Activated CD8-positive, alpha-beta memory T cell treated with anti-CD3 and anti-CD28 coated beads, Interleukin-2, amount 50 U/mL, for 1 hour (primary cell): ENCODE measurements at regions not wholly inside any gene's neighbourhood (a gene's known extent, or its start where the extent isn't known, plus 50 kb on each side); places are given as distances from the start of the nearest gene placed in this dataset.

ENCODE experiments used
- DNase-seq: peaks from one replicate; pipeline ENCODE4 v3.0.0-alpha.2; 2020; ENCODE audit errors: extremely low read depth

- DNase-seq = no peak
Measured at GRCh38 chr6:15876406-15876805, 213.6 kb upstream of the DTNBP1 start.

GRCh38 chr6:15875797-15876196, 213.0 kb upstream of the DTNBP1 start:
- no peak for DNase-seq

GRCh38 chr6:15874821-15875220, 212.0 kb upstream of the DTNBP1 start:
- no peak for DNase-seq

GRCh38 chr6:15874326-15874725, 211.5 kb upstream of the DTNBP1 start:
- DNase-seq = no peak

GRCh38 chr6:15872241-15873103, 209.6 kb upstream of the DTNBP1 start:
- DNase-seq = no peak

GRCh38 chr6:15871276-15871675, 208.4 kb upstream of the DTNBP1 start:
- DNase-seq = no peak

- DNase-seq = no peak
Measured at GRCh38 chr6:15870333-15871043, 207.7 kb upstream of the DTNBP1 start.

GRCh38 chr6:15864708-15865062, 201.9 kb upstream of the DTNBP1 start:
- no peak for DNase-seq

- no peak for DNase-seq
Measured at GRCh38 chr6:15864038-15864707, 201.3 kb upstream of the DTNBP1 start.

GRCh38 chr6:15862810-15863209, 200.0 kb upstream of the DTNBP1 start:
- DNase-seq = no peak

GRCh38 chr6:15861486-15861885, 198.7 kb upstream of the DTNBP1 start:
- DNase-seq = no peak

- no peak for DNase-seq
Measured at GRCh38 chr6:15854826-15855710, 192.2 kb upstream of the DTNBP1 start.

GRCh38 chr6:15854378-15854777, 191.6 kb upstream of the DTNBP1 start:
- DNase-seq = no peak

- no peak for DNase-seq
Measured at GRCh38 chr6:15853259-15853658, 190.4 kb upstream of the DTNBP1 start.

GRCh38 chr6:15852289-15852688, 189.5 kb upstream of the DTNBP1 start:
- DNase-seq = no peak

GRCh38 chr6:15849395-15849794, 186.6 kb upstream of the DTNBP1 start:
- no peak for DNase-seq

GRCh38 chr6:15845492-15845891, 182.7 kb upstream of the DTNBP1 start:
- DNase-seq = no peak

- no peak for DNase-seq
Measured at GRCh38 chr6:15843764-15844163, 180.9 kb upstream of the DTNBP1 start.

GRCh38 chr6:15843226-15843625, 180.4 kb upstream of the DTNBP1 start:
- no peak for DNase-seq

GRCh38 chr6:15842727-15843117, 179.9 kb upstream of the DTNBP1 start:
- DNase-seq = no peak

- no peak for DNase-seq
Measured at GRCh38 chr6:15841937-15842726, 179.3 kb upstream of the DTNBP1 start.
